HepG2 (cell line): ENCODE measurements at regions not wholly inside any gene's neighbourhood (a gene's known extent, or its start where the extent isn't known, plus 50 kb on each side); places are given as distances from the start of the nearest gene placed in this dataset.

Experiments used
- ZBTB10 ChIP-seq: sonication (generic); formaldehyde crosslinking; IDR thresholded peaks from 2 replicates; pipeline ENCODE4 v1.4.0; 2020; ENCODE audit warnings: missing genetic modification reagents, borderline replicate concordance

GRCh38 chr9:71171517-71171916, 50.1 kb upstream of the TRPM3 start (continued):
- TF ChIP-seq ZBTB10 (CRISPR knock-in tag), result no peak
